Astrocyte of the hippocampus (primary cell): ENCODE measurements at regions not wholly inside any gene's neighbourhood (a gene's known extent, or its start where the extent isn't known, plus 50 kb on each side); places are given as distances from the start of the nearest gene placed in this dataset.
A peak's percentile ranks its signal among the peaks of the same experiment; 100 is the strongest.

Experiments
- DNase-seq: peaks from one replicate; pipeline ENCODE4 v3.0.0; 2011; ENCODE audit warnings: low read depth, low spot score

DNA sequence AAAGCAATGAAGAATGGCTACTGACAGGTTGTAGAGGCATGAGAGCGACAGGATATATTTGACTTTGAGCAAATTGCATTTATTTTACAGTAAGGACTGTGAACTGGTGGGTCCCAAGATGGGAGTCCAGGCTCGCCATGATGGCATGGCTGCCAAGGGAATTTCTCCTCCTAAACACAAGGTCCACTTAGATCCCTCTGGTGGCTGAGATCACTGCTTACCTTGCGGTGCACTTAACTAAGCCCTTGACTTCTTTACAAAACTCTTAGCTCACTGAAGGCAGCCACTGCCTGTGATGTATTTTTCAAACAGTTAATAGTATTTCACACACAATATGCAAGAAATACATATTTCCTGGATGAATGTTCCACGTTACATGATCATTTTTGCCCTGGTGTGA is 50.3 kb upstream of the SORBS2 start:
- DNase-seq = no peak

DNA sequence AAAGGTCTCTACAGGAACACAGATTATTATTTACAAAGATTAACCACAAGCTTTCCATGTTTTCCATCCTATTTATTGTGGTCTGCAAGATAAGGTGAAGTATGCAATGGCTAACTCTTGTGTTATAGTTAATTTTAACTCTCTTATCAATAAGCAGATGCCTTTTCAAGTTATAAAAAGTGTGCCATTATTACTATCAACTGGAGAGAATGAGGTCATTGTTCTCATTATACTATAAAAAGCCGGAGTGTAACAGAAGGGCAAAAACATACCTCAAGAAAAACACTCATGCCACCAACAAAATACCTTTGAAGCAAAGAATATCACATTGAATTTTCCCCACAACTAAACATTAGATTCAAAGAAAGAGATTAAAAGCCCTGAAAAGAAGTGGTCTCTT is 52.0 kb upstream of the SORBS2 start:
- no peak for DNase-seq

DNA sequence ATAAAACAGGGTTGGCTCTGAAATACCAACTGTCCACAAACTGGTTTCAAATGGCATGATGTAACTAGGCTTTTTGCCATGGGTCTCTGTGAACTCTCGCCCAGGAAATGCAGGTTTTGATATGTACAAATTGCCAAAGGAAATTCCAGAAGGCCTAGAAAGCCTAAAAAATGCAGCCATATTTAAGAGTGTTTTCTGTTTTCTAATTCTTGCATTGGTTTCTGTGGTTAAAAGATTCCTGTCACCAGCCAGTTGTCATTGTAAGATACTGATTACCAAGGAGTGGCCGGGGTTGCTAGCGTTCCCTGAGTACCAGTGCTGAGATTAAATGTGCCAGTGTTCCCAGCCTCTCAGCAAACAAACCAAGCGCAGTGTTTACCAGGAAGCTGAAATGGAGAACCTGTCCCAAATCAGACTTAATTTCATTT is 53.9 kb upstream of the SORBS2 start:
- DNase-seq = peak; percentile 91

DNA sequence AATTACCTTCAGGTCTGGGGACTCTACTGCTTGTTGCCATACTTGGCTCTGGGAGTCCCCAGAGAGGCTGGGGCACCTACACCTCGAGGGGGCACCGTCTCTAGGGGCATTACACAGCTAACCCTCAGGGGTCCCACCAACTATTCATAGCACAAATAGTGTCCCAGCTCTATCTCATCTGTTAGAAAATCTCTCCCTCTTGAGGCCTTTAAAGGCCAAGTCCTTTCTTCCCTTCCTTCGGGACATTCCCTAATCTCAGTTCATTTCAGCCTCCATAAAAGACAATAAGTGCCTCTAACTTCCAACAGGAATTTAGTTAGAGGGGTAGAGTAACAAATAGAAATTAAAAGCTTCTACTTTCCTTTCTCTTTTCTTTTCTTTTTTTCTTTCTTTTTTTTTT is 55.8 kb upstream of the SORBS2 start:
- DNase-seq = no peak

DNA sequence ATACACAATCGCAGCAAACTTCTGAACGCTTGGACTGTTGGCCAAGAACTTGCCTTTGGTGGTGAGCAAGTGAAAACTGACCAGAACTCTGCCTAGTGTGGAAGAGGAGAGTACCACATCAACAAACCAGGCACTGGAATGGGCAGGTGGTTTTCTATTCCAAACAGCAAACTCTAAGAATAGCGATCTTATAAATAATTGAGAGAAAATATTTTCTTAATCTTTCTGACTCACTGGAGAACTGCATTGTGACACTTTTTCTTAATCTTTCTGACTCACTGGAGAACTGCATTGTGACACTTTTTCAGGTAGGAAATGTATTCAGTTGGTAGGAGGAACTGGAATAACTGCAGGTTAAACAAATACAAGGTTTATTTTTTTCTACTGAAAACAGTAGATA is 57.0 kb upstream of the SORBS2 start:
- DNase-seq = no peak

DNA sequence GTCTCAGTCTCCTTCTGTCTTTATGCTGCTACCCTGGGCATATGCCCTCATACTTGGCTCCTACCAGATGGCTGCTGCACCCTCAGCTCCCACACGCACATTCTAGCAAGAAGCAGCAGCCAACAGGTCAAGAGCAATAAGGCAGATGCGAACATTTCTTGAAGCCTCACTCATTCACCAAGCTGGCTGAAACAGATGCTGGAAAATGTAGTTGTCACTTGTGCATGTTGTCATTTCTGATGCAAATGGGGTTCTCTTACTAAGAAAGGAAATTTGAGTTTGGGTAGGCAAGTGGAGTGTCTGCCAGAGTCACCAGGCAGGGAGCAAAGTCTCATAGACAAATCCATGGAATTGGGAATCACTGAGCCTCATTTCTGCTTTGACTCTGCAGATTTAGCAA is 57.4 kb upstream of the SORBS2 start:
- no peak for DNase-seq

DNA sequence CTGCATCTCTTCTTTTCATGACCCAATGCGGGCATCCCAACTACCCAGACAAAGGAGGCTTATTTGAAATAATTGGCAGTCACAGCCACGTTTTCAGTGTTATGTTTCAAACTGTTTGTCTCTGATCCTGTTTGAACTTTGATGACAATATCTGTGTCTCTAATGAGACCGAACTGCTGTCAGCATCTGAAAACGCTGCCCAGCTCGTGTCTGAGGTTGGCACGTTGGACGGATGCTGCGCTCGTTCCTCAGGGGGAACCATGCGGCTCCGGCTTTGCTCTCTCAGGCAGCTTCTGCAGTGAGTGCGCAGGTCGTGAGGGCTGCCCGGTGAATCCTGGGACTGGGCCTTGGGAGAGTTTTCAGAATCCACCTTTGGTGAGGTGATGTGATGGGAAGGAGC is 58.4 kb upstream of the SORBS2 start:
- no peak for DNase-seq

DNA sequence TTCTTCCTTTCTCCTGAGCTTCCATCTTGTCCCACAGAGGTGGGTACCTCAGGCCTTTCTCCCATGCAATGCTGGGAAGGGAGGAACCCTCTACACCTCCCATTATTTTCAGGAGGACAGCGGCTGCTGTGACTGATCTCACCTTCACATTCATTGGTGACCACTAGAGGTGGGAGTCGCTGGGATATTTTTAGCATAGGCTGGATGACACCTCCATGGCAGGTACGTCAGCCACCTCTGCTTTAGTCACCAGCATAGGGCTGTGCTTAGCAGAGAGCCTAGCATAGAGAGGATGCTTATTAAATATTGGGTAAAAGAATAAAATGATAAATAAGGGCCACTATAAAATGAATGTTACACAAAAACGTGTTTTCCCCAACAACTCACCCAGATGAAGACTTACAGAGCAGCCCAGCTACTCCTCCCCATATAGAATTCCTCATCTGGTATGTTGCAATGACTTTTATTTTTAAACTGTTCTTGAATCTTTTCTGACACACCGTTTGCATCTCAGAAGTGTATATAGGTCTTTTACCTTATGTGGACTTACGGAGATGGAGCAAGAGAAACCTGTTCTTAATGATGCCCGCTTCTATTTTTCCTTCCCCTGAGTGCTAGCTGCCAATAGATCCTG is 60.9 kb upstream of the SORBS2 start:
- no peak for DNase-seq

DNA sequence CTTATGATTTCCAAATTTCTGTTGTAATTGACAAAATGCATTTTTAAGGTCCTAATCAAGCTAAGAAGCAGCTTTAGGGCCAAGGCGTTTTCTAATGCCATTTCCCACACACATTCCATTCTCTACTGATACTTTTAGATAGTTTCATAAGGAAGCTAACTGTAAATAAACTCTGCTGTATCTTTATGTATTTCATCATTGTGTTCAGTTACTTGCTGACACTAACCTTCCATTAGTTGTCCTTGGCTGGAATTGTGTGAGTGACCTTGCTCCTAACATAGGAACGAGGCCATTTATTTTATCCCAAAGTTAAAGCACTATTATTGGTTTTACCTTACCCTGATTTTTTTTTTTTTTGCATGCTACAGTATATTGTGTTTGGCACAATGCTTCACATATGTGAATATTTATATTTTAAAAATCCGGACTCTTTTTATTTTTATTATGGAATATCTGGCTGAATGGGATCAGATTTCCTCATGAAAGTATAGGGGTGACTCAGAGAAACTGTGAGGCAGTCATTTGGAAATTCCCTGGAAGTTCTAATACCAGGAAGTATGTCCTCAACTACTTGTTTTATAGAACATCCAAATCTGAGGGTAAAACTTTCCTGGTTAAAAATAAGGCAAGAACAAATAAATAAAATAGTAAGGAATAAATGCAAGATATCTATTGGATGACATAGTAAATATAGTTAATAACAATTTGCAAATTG is 62.7 kb upstream of the SORBS2 start:
- peak; percentile 33 for DNase-seq

DNA sequence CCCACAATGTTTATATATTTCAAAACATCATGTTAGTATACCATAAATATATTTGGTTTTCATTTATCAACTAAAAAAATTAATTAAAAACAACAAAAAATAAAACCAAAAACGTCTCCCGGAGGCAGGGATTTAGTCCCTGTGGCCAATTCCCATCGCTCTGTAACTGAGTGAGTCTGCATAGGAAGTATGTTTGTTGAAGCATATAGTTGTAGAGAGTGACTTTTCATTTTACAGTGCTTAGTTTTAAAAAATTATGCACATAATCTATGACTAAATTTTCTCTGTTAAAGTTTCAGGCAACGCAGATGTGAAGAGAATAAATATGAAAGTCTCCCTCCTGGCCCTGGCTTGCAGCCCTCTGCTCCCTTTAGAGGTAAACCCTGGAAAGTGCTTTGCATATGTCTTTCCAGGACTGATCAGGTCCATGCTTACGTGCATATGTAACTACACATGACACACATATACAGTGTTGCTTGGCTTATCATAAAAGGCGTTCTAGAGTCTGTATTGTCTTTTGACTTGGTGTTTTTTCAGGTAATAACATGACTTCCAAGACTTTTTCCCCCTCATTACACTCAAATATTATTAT is 63.4 kb upstream of the SORBS2 start:
- no peak for DNase-seq

DNA sequence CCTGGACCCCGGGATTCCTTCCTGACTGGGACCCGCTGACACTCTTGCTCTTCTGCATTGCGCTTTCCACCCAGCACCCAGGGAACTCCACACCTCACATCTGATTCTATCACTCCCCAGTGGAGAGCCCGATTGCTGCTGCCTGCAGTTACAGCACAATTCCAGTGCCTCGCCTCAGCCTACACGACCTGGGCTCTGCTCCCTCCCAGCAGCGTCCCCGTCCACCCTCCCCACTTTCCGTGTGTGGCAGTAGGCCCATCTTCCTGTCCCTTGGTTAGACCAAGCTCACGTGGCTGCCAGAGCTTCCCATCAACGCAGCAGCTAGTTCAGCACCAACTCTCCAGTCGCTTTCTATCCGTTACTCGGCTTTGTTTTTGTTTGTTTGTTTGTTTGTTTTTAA is 66.6 kb upstream of the SORBS2 start:
- no peak for DNase-seq

DNA sequence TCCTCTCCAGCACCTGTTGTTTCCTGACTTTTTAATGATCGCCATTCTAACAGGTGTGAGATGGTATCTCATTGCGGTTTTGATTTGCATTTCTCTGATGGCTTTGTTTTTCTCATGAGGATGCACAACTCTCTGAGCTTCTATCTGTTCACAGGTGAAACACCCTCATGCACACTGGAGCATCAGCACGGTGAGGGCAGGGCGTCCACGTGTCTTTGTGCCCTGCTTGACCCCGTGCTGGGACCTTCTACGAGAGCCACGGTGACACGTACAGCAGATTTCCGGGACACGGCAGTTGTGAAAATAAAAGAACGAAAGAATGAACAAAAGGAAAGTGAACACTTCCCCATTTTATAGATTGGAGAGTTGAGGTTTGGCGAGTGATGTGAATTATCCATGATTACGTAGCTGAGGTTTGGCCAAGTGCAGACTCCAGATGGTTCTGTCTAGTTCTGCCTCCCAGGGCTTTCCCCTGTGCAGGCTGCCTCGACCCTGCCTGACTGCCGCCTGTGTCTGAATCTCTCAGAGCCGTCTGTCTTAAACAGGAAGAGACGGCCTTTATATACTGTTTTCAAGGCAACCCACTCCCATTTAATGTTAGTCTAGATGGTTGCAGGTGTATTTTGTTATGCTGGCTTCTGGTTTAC is 67.8 kb upstream of the SORBS2 start:
- DNase-seq = no peak

DNA sequence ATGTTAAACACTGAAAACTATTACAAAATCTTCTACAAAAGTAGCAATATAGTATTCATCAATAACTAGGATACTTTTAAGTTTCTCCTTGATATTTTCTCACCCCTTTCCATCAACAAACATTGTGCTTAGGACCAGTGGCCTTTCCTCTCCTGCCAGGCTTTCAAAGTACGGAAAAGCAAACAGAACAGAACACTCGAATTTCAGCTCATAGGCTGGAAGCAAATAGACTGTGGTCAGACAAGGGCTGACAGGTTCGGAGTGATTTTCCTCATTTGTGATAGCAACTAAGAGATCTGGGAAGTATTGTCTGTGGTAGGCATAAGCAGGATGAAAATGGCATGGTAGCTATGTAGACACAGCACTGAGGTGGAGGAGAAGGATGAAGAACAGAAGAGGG is 68.6 kb upstream of the SORBS2 start:
- DNase-seq = no peak

DNA sequence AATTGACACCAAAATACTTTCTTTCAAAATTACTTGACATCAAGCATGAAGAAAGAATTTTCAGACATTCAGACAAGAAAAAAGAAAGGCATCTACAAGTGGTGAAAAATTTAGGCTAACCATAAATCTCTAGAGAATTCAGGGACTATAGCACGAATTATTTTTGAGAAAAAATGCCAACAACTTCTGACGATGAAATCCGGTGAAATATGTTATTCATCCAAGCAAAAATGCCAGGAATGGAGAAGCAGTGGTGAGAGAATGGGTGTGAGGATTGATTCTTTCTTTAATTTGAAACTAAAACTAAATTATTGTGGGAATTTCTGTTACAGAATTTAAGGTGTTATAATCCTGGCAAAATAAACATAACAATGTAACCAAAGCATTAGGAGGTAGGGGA is 69.4 kb upstream of the SORBS2 start:
- peak; percentile 37 for DNase-seq

DNA sequence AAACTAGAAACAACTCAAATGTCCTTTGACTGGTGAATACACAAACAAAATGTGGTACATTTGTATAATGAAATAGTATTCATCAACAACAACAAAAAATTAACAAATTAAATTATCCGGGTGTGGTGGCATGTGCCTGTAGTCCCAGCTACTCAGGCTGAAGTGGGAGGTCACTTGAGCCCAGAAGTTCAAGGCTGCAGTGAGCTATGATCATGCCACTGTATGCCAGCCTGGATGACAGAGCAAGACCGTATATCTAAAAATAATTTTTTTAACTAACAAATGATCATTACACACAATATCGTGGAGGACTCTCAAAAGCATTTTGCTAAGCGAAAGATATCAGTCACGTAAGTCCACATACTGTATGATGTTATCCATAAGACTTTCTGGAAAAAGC is 71.6 kb upstream of the SORBS2 start:
- no peak for DNase-seq

DNA sequence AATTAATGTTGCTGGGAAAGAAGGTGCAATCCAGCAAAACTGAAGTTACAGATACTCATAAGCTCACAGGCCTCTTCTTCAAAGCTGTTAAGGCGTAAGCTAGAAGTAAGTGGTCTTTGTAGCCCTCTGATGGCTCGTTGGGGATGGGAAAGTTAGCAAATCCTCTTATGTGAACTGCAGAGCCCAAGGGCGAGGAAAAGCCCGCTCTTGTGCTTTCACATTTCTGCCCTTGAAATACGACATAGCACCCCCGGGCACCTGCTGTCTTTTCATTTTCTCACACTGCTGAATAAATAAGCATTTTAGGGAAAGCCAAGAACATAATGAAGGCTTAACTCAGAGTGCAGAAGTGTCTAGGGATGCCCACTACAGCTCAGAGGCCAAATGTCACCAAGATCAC is 73.1 kb upstream of the SORBS2 start:
- DNase-seq = no peak

DNA sequence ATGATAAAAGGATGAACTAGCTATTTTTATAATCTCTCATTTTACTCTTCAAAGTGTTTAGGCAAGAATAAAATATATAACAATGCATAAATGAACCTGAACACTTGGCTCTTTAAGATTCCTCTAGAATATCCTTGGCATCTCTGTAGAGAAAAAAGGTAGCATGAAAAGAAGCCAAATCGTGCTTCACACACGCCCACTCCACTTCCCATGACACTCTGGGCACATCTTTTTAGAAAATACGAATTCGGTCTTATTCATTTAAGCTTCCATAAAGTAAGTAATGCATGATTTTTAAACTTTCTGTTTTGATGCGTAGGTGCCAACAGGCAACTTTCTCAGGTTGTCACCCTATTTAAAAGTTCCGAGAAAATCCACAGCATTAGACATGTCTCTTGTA is 73.6 kb upstream of the SORBS2 start:
- DNase-seq = no peak

DNA sequence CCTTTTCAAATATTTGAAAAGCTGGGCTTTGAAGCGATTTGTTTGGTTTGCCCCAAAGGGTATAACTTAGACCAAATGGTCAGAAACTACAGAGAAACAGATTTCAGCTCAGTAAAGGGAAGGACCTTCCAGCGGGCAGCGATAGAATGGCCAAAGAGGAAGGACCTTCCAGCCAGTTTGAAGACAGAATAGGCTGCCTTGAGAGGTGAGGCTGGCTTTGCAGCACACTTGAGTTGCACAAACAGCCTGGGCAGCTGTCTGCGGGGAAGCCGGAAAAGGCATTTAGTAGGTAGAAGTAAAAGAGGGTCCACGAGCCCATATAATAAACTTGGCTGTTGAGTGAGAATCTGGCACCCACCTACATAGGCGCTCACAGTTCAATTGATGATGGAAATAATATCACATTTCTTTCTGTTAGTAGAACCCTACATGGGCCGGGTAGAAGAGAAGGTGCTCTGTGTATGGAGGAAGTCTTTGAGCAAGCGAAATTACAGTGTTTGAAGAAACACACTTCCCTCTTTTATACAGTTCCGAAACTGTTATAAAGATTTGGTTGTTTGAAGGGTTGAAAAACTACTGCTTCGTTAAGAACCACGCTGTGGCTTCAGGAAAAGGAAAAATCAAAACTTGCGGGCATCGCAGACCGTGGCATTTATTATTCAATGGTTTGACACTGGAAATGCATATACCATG is 75.0 kb upstream of the SORBS2 start:
- DNase-seq = no peak

DNA sequence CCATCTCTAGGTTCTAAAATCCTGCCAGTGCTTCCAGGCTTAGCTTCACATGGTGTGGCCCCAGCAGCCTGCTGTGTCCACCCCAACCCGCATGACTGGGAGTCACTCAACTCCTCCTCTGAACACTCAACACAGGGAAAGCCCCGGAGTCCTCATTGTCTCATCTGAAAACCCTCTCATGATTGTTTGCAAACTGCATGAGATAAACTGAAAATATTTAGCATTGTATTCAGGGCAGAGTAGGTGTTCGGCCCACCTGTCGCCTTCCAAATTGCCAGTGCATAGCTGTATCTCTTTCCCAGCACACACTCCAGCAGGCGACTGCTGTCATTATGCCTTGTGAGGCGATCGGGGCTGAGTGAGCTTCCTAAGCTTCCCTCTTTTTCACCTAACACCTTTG is 76.7 kb upstream of the SORBS2 start:
- DNase-seq = no peak

DNA sequence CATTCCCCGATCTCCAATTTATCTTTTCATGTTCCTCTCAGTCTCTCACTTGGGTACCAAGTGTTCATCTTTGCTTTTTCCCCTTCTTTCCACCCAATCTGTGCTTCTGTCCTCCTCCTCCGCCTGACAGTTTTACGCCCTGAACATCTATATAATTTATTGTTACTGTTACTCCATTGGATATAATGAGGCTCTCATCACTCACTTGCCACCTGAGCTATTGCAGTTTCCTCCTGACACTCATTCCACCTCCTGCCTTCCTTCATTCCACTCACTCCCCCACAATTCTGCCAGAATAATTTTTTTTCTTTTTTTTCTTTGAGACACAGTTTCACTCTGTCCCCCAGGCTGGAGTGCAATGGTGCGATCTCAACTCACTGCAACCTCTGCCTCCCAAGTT is 77.6 kb upstream of the SORBS2 start:
- DNase-seq = no peak

DNA sequence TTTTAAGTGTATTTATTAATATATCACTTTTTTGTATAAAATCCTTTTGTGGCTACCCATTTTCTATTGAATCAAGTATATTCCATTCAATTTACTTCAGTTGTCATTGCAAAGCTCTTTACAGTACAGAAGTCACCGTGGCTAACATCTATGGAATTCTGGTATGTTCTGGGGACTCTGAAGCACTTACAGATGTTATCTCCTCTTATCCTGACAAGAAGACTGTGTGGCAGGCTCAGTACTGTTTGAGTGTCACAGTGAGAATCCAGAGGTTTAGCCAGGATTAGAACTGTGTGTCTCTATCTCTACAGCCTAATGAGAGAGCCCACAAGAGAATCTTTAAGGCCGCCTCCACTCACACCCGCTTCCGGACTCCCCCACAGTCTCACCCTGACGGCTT is 78.2 kb upstream of the SORBS2 start:
- DNase-seq = no peak

DNA sequence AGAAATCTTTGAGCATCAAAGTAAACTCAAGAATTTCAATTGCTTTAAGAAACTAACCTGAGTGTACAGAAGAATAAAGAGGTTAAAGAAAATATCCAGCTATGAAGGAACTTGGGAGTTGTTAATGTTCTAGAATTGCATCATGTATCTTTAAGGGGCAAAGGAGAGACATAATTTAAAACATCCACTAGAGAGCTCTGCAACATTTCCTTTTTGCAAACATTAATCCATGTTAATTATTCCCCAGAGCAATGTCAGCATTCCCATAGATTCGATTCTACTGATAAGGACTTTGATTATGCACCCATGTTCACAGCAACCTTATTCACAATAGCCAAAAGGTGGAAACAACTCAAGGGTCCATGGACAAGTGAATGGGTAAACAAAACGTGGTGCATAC is 80.2 kb upstream of the SORBS2 start:
- DNase-seq = no peak
